ENCODE measurements at regions not wholly inside any gene's neighbourhood (a gene's known extent, or its start where the extent isn't known, plus 50 kb on each side); places are given as distances from the start of the nearest gene placed in this dataset.
A peak's percentile ranks its signal among the peaks of the same experiment; 100 is the strongest.
"Not testable (repeated sequence)": the region's sequence is repeated elsewhere in the genome, so short reads cannot be mapped to it uniquely, and the experiment has no call there.

GRCh38 chrX:155819966-155820491 lies 61.1 kb upstream of the VAMP7 start:
- TF ChIP-seq POLR2A (IDR thresholded peaks at IDR 0.05) (no peak), CTCF (IDR thresholded peaks at IDR 0.05) (peak; percentile 33 to 71 (median 62))
- no peaks in the 10 kb centered on the region for H3K9me3 ChIP-seq (replicated peaks in 1 of 3)
- no peaks in the 10 kb centered on the region for H3K27me3 ChIP-seq
- no peaks in the 10 kb centered on the region for H3K36me3 ChIP-seq (replicated peaks in 1 of 2)
- intact Hi-C loops (cut with DNase I) = no loop called here
- no peak overlapping the region for H3K27ac ChIP-seq
- peak; percentile 64 to 82 (median 74) for DNase-seq
- no peaks in the 10 kb centered on the region for H3K4me1 ChIP-seq (replicated peaks in 1 of 2)
- 51 to 57% (median 56%) methylated on average over 3 of the region's 3 CpGs for WGBS, 4 donors
- H3K4me3 ChIP-seq = no peak overlapping the region

- no peaks in the 10 kb centered on the region for H3K36me3 ChIP-seq (replicated peaks in 1 of 2)
- H3K4me3 ChIP-seq = no peak overlapping the region
- no peak overlapping the region for H3K27ac ChIP-seq
- DNase-seq = no peak
- H3K9me3 ChIP-seq (replicated peaks in 1 of 3) = no peaks in the 10 kb centered on the region
- TF ChIP-seq POLR2A (IDR thresholded peaks at IDR 0.05) (no peak), CTCF (IDR thresholded peaks at IDR 0.05) (no peak)
- intact Hi-C loops (cut with DNase I) = no loop called here
- no peaks in the 10 kb centered on the region for H3K4me1 ChIP-seq (replicated peaks in 1 of 2)
- no peaks in the 10 kb centered on the region for H3K27me3 ChIP-seq
These were observed 61.6 kb upstream of the VAMP7 start for GRCh38 chrX:155819525-155819924.

- H3K4me1 ChIP-seq (replicated peaks in 1 of 2); H3K9me3 ChIP-seq (replicated peaks in 1 of 3); H3K4me3 ChIP-seq; intact Hi-C loops (cut with DNase I); H3K27me3 ChIP-seq; H3K36me3 ChIP-seq (replicated peaks in 1 of 2); DNase-seq; H3K27ac ChIP-seq: not testable (repeated sequence)
- 83 to 88% (median 84%) methylated on average over 8 of the region's 8 CpGs for WGBS, 4 donors
These were observed 66.8 kb upstream of the VAMP7 start for GRCh38 chrX:155814391-155814790.

GRCh38 chrX:155779831-155780230 lies 101.3 kb upstream of the VAMP7 start:
- Histone ChIP-seq H3K9me3 (replicated peaks in 1 of 3) (no peaks in the 10 kb centered on the region), H3K36me3 (replicated peaks in 1 of 2) (no peaks in the 10 kb centered on the region), H3K4me1 (replicated peaks in 1 of 2) (no peaks in the 10 kb centered on the region), H3K27me3 (no peaks in the 10 kb centered on the region), H3K4me3 (no peak overlapping the region), H3K27ac (no peak overlapping the region)
- WGBS, 4 donors = 70 to 73% (median 72%) methylated on average over 1 of the region's 1 CpG
- intact Hi-C loops (cut with DNase I) = no loop called here
- TF ChIP-seq POLR2A (IDR thresholded peaks at IDR 0.05) = no peak
- DNase-seq = no peak

GRCh38 chrX:155778844-155779553 lies 102.1 kb upstream of the VAMP7 start:
- no peak overlapping the region for H3K4me3 ChIP-seq
- WGBS, 4 donors = 49 to 53% (median 52%) methylated on average over 5 of the region's 5 CpGs

More at GRCh38 chrX:155778844-155779553, 102.1 kb upstream of the VAMP7 start:
- intact Hi-C loops (cut with DNase I) = no loop called here
- Histone ChIP-seq H3K9me3 (replicated peaks in 1 of 3) (no peaks in the 10 kb centered on the region), H3K27me3 (no peaks in the 10 kb centered on the region), H3K27ac (no peak overlapping the region), H3K36me3 (replicated peaks in 1 of 2) (no peaks in the 10 kb centered on the region), H3K4me1 (replicated peaks in 1 of 2) (no peaks in the 10 kb centered on the region)
- no peak for TF ChIP-seq POLR2A (IDR thresholded peaks at IDR 0.05)
- TF ChIP-seq CTCF (IDR thresholded peaks at IDR 0.05) = no peak
- no peak for DNase-seq

Measured in adrenal gland (tissue), 9 donors.